Neuronal stem cell (in vitro differentiated cells): ENCODE measurements at regions not wholly inside any gene's neighbourhood (a gene's known extent, or its start where the extent isn't known, plus 50 kb on each side); places are given as distances from the start of the nearest gene placed in this dataset.

Source experiments
- DNase-seq: peaks from one replicate; pipeline ENCODE4 v3.0.0-alpha.2; 2013; ENCODE audit warnings: low spot score
- H2AFZ ChIP-seq: one replicate; pipeline ENCODE4 v1.6.1; 2013; ENCODE audit warnings: mild to moderate bottlenecking, low read length, inconsistent platforms
- H2AK5ac ChIP-seq: 2 replicates; pipeline ENCODE4 v1.6.1; 2013; ENCODE audit warnings: low read depth, mild to moderate bottlenecking, inconsistent platforms, low read length, moderate library complexity, mixed read lengths
- H2BK120ac ChIP-seq: 2 replicates; pipeline ENCODE4 v1.6.1; 2013; ENCODE audit warnings: low read depth, mild to moderate bottlenecking, inconsistent platforms, low read length, moderate library complexity, mixed read lengths
- H2BK12ac ChIP-seq: one replicate; pipeline ENCODE4 v1.6.1; 2013; ENCODE audit warnings: low read length, inconsistent platforms
- H2BK15ac ChIP-seq: 2 replicates; pipeline ENCODE4 v1.6.1; 2013; ENCODE audit warnings: mild to moderate bottlenecking, low read length, inconsistent platforms, mixed read lengths
- H2BK5ac ChIP-seq: one replicate; pipeline ENCODE4 v1.6.1; 2013; ENCODE audit warnings: inconsistent platforms, mild to moderate bottlenecking, low read length, moderate library complexity
- H3K14ac ChIP-seq: one replicate; pipeline ENCODE4 v1.6.1; 2013; ENCODE audit warnings: low read length, inconsistent platforms
- H3K18ac ChIP-seq: 2 replicates; pipeline ENCODE4 v1.6.1; 2013; ENCODE audit warnings: low read length, inconsistent platforms
- H3K23ac ChIP-seq: 2 replicates; pipeline ENCODE4 v1.6.1; 2013; ENCODE audit warnings: low read depth, mild to moderate bottlenecking, mixed read lengths, low read length, inconsistent platforms; ENCODE audit not compliant: poor library complexity
- H3K27ac ChIP-seq: replicated peaks from 3 replicates; pipeline ENCODE4 v1.5.1; 2013; ENCODE audit warnings: low read length, inconsistent platforms
- H3K27me3 ChIP-seq, 3 experiments: 2 replicates each; pipeline ENCODE4 v1.6.1; 2013; ENCODE audit warnings: low read length in 3 of 3, mild to moderate bottlenecking in 2 of 3, inconsistent platforms in 1 of 3, low read depth in 1 of 3, mixed read lengths in 1 of 3, moderate library complexity in 1 of 3; ENCODE audit not compliant: control insufficient read depth in 3 of 3, insufficient read depth in 3 of 3
- H3K36me3 ChIP-seq, 2 donors: replicated peaks in 1 of 2; 2 replicates each; pipeline ENCODE4 v1.6.1; 2013; ENCODE audit warnings: low read length in 2 of 2; ENCODE audit not compliant: control insufficient read depth in 2 of 2, insufficient read depth in 2 of 2
- H3K4ac ChIP-seq: 2 replicates; pipeline ENCODE4 v1.6.1; 2013; ENCODE audit warnings: inconsistent platforms, mild to moderate bottlenecking, low read length, moderate library complexity
- H3K4me1 ChIP-seq, 2 donors: 1 replicate in 1 of 2; 2 replicates in 1 of 2; pipeline ENCODE4 v1.6.1; 2013; ENCODE audit warnings: low read length in 2 of 2, low read depth in 1 of 2; ENCODE audit not compliant: control insufficient read depth in 2 of 2, insufficient read depth in 1 of 2
- H3K4me2 ChIP-seq: one replicate; pipeline ENCODE4 v1.6.1; 2013; ENCODE audit warnings: mild to moderate bottlenecking, low read length, inconsistent platforms; ENCODE audit not compliant: insufficient read depth, poor library complexity, severe bottlenecking
- H3K4me3 ChIP-seq, 2 donors: 2 replicates each; pipeline ENCODE4 v1.5.1; 2013; ENCODE audit warnings: low read length in 2 of 2, mild to moderate bottlenecking in 2 of 2, inconsistent platforms in 1 of 2, moderate library complexity in 1 of 2
- H3K79me1 ChIP-seq: one replicate; pipeline ENCODE4 v1.6.1; 2013; ENCODE audit warnings: low read depth, mild to moderate bottlenecking, inconsistent platforms, low read length, moderate library complexity
- H3K9ac ChIP-seq: one replicate; pipeline ENCODE4 v1.6.1; 2013; ENCODE audit warnings: mild to moderate bottlenecking, low read depth, low read length, inconsistent platforms; ENCODE audit not compliant: poor library complexity
- H3K9me3 ChIP-seq, 2 donors: replicated peaks in 1 of 2; 2 replicates each; pipeline versions ENCODE3 to v1.6.1; 2013; ENCODE audit warnings: low read length in 2 of 2, mild to moderate bottlenecking in 2 of 2, inconsistent platforms in 1 of 2, low read depth in 1 of 2, mixed read lengths in 1 of 2, moderate library complexity in 1 of 2; ENCODE audit not compliant: control insufficient read depth in 2 of 2, insufficient read depth in 1 of 2
- H4K8ac ChIP-seq: one replicate; pipeline ENCODE4 v1.6.1; 2013; ENCODE audit warnings: low read depth, mild to moderate bottlenecking, inconsistent platforms, low read length, moderate library complexity
- H4K91ac ChIP-seq: one replicate; pipeline ENCODE4 v1.6.1; 2013; ENCODE audit warnings: low read length, low read depth, mild to moderate bottlenecking, inconsistent platforms; ENCODE audit not compliant: poor library complexity
- WGBS, 2 donors: extraction: QIAGEN DNeasy Blood & Tissue Kit; methylation state at CpG; one replicate each; pipeline ENCODE4 v1.1.7; 2013; ENCODE audit warnings: missing lambda C conversion rate in 2 of 2, mixed read lengths in 1 of 2; ENCODE audit not compliant: insufficient read length in 2 of 2, insufficient replicate concordance in 1 of 2; ENCODE audit errors: extremely low coverage in 2 of 2; 5-methylcytosine and 5-hydroxymethylcytosine counted together

DNA sequence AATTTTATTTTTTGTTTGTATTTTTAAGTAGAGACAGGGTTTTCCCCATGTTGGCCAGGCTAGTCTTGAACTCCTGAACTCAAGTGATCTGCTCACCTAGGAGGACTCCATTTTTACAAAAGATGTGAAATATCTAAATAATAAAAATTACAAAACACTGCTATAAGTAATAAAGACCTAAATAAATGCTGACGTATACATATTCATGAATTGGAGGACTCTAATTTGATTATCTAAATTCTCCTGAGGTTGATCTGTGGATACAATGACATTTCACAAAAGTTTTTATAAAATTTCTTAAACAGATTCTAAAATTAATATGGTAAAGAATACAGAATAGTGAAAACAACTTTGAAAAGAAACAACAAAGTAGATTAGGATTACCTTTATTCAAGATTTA lies 1224.0 kb downstream of the SLC16A7 start:
- Histone ChIP-seq H2AK5ac (no peak overlapping the region), H3K79me1 (no peaks in the 10 kb centered on the region), H3K4ac (no peak overlapping the region), H3K27ac (no peak overlapping the region), H3K9me3 (no peaks in the 10 kb centered on the region), H2AFZ (no peak overlapping the region), H3K4me3 (no peak overlapping the region), H3K4me1 (no peaks in the 10 kb centered on the region), H2BK5ac (no peak overlapping the region), H3K36me3 (no peaks in the 10 kb centered on the region), H3K9ac (no peak overlapping the region), H4K8ac (no peak overlapping the region), H3K23ac (no peak overlapping the region), H2BK12ac (no peak overlapping the region), H3K4me2 (no peak overlapping the region), H2BK120ac (no peak overlapping the region), H3K18ac (no peak overlapping the region), H4K91ac (no peak overlapping the region), H3K27me3 (no peaks in the 10 kb centered on the region), H2BK15ac (no peak overlapping the region), H3K14ac (no peak overlapping the region)
- DNase-seq, result no peak
- WGBS, 2 donors, result no CpG with 5 or more reads among the region's 1 CpG

DNA sequence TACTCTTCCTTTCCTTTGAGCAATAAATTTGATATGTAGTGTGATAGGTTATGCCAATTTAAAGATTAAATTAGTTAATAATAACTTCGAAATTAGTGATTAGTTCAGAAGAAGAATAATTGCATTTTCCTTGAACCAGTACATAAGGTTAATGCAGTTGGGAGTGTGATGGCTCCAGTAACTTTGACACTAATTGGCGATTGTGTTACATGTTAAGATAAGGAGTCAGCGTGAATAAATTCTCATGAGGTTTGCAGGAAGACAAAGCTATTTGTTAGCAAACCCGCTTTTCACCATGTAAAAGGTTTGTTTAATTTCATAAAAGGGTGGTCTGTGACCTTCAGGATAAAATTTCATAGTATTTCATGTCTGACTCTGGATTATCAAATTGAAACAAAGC lies 1226.8 kb downstream of the SLC16A7 start:
- Histone ChIP-seq H3K4me3 (no peak overlapping the region), H2BK15ac (no peak overlapping the region), H3K4ac (no peak overlapping the region), H2BK12ac (no peak overlapping the region), H3K23ac (no peak overlapping the region), H3K27ac (no peak overlapping the region), H2AK5ac (no peak overlapping the region), H3K36me3 (no peaks in the 10 kb centered on the region), H3K79me1 (no peaks in the 10 kb centered on the region), H4K91ac (no peak overlapping the region), H2BK120ac (no peak overlapping the region), H2AFZ (no peak overlapping the region), H3K18ac (no peak overlapping the region), H3K9me3 (no peaks in the 10 kb centered on the region), H3K4me1 (no peaks in the 10 kb centered on the region), H3K14ac (no peak overlapping the region), H3K9ac (no peak overlapping the region), H3K4me2 (no peak overlapping the region), H3K27me3 (no peaks in the 10 kb centered on the region), H4K8ac (no peak overlapping the region), H2BK5ac (no peak overlapping the region)
- no CpG with 5 or more reads among the region's 4 CpGs for WGBS, 2 donors
- no peak for DNase-seq

DNA sequence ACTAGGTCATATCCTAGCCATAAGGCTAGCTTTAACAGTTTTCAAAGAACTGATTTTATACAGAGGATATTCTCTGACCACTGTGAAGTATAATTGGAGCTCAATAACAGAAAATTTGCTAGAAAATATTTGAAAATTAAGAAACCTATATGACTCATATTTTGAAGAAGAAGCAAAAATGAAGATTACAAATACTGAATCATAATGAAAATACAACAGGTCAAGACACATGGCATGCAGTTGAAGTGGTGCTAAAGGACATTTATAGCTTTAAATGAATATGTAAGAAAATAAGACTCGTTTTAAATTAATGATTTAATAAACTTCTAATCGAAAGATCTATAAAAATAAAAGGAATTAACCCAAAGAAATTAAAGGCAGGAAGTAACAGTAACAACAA lies 1234.6 kb downstream of the SLC16A7 start:
- Histone ChIP-seq H3K14ac (no peak overlapping the region), H3K4me2 (no peak overlapping the region), H3K36me3 (no peaks in the 10 kb centered on the region), H2BK120ac (no peak overlapping the region), H3K4me3 (no peak overlapping the region), H3K9me3 (no peaks in the 10 kb centered on the region), H2AFZ (no peak overlapping the region), H3K4me1 (no peaks in the 10 kb centered on the region), H3K79me1 (no peaks in the 10 kb centered on the region), H3K23ac (no peak overlapping the region), H3K27ac (no peak overlapping the region), H2BK5ac (no peak overlapping the region), H3K27me3 (no peaks in the 10 kb centered on the region), H3K18ac (no peak overlapping the region), H2AK5ac (no peak overlapping the region), H4K8ac (no peak overlapping the region), H3K9ac (no peak overlapping the region), H2BK12ac (no peak overlapping the region), H4K91ac (no peak overlapping the region), H3K4ac (no peak overlapping the region), H2BK15ac (no peak overlapping the region)
- no peak for DNase-seq
- WGBS, 2 donors, result no CpG with 5 or more reads among the region's 2 CpGs

DNA sequence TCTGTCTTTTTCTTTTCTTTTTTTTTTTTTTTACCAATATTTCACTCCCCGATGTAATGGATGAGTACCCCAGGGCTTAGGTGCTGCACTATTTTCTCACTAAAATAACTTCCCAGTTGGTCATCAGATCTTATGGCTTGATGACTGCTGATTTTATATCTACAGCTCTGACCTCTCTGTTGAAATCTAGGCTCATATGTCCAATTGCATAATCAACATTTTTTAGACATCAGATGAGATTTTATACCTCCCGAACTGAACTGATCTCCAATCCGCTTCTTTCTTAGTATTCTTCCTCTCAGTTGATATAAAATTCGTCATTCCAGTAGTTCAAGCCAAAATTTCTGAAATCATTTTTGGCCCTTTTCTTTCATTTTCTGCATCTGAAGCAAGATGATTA lies 1236.5 kb downstream of the SLC16A7 start:
- no peak overlapping the region for H2BK12ac ChIP-seq
- H3K4me2 ChIP-seq, result no peak overlapping the region
- H3K27ac ChIP-seq, result no peak overlapping the region
- no peak for DNase-seq
- H2BK120ac ChIP-seq, result no peak overlapping the region
- no peak overlapping the region for H2BK15ac ChIP-seq
- H3K4ac ChIP-seq, result no peak overlapping the region
- H3K27me3 ChIP-seq, result no peaks in the 10 kb centered on the region
- H3K79me1 ChIP-seq, result no peaks in the 10 kb centered on the region
- no peaks in the 10 kb centered on the region for H3K9me3 ChIP-seq
- H3K36me3 ChIP-seq, result no peaks in the 10 kb centered on the region
- H4K8ac ChIP-seq, result no peak overlapping the region
- no peak overlapping the region for H3K23ac ChIP-seq
- WGBS, 2 donors, result no CpG with 5 or more reads among the region's 4 CpGs
- H2BK5ac ChIP-seq, result no peak overlapping the region
- no peak overlapping the region for H2AK5ac ChIP-seq
- no peaks in the 10 kb centered on the region for H3K4me1 ChIP-seq
- no peak overlapping the region for H3K4me3 ChIP-seq
- no peak overlapping the region for H4K91ac ChIP-seq
- no peak overlapping the region for H3K9ac ChIP-seq
- no peak overlapping the region for H3K14ac ChIP-seq
- no peak overlapping the region for H2AFZ ChIP-seq
- no peak overlapping the region for H3K18ac ChIP-seq
